B cell (primary cell): ENCODE measurements at regions not wholly inside any gene's neighbourhood (a gene's known extent, or its start where the extent isn't known, plus 50 kb on each side); places are given as distances from the start of the nearest gene placed in this dataset.
A peak's percentile ranks its signal among the peaks of the same experiment; 100 is the strongest.
"Not testable (repeated sequence)": the region's sequence is repeated elsewhere in the genome, so short reads cannot be mapped to it uniquely, and the experiment has no call there.

Experiments
- ATAC-seq: fragments of 200-7000 bp; cut with Tn5 transposase; one replicate; pipeline ENCODE4 v1.10.0; 2021; ENCODE audit warnings: low read depth, mild to moderate bottlenecking, moderate number of reproducible peaks, moderate library complexity
- CTCF ChIA-PET: fragments of 350-600 bp; sonication (Branson Sonifier 250); formaldehyde crosslinking; loops from one replicate; lab custom pipeline; 2021; ENCODE audit warnings: antibody characterized with exemption, inconsistent platforms; lab: Charles Lee
- POLR2A ChIA-PET: fragments of 350-600 bp; sonication (Branson Sonifier 250); formaldehyde crosslinking; loops from one replicate; lab custom pipeline; 2021; ENCODE audit warnings: antibody characterized with exemption; lab: Charles Lee
- DNase-seq: peaks from one replicate; pipeline ENCODE4 v3.0.0; 2013
- H2AFZ ChIP-seq: 2 replicates; pipeline ENCODE4 v1.6.1; 2012; ENCODE audit warnings: mild to moderate bottlenecking, low read depth, low read length; ENCODE audit not compliant: insufficient read depth, poor library complexity, severe bottlenecking
- H3K27ac ChIP-seq, 2 donors: 1 replicate in 1 of 2; 2 replicates in 1 of 2; pipeline ENCODE4 v1.5.1; 2012 to 2013; ENCODE audit warnings: low read length in 2 of 2, mild to moderate bottlenecking in 2 of 2, moderate library complexity in 1 of 2
- H3K27me3 ChIP-seq, 4 experiments: fragments of 200-600 bp in 1 of 4; sonication (generic) in 1 of 4; replicated peaks in 1 of 4; 1 replicate in 2 of 4; 2 replicates in 2 of 4; pipeline versions ENCODE4 v1.6.1 to v1.7.0; 2013 to 2016; ENCODE audit warnings: low read length in 3 of 4, mild to moderate bottlenecking in 2 of 4, mixed read lengths in 1 of 4, moderate library complexity in 1 of 4; ENCODE audit not compliant: insufficient read depth in 4 of 4, control insufficient read depth in 3 of 4; ENCODE audit errors: control extremely low read depth in 1 of 4
- H3K36me3 ChIP-seq, 2 experiments: replicated peaks in 1 of 2; 1 replicate in 1 of 2; 2 replicates in 1 of 2; pipeline versions ENCODE4 v1.6.1 to v1.7.1; 2013; ENCODE audit warnings: low read length in 1 of 2; ENCODE audit not compliant: insufficient read depth in 2 of 2, control insufficient read depth in 1 of 2; ENCODE audit errors: control extremely low read depth in 1 of 2, extremely low read depth in 1 of 2
- H3K4me1 ChIP-seq, 2 donors: fragments of 200-600 bp in 1 of 2; sonication (generic) in 1 of 2; 1 replicate in 1 of 2; 2 replicates in 1 of 2; pipeline versions ENCODE4 v1.5.1 to v1.6.1; 2013 to 2017; ENCODE audit warnings: low read length in 2 of 2; ENCODE audit not compliant: control insufficient read depth in 2 of 2, insufficient read depth in 2 of 2
- H3K4me2 ChIP-seq: replicated peaks from 2 replicates; pipeline ENCODE3; 2012; ENCODE audit warnings: mild to moderate bottlenecking, low read depth, low read length; ENCODE audit not compliant: poor library complexity, severe bottlenecking
- H3K4me3 ChIP-seq, 5 experiments: fragments of 200-600 bp in 1 of 5; sonication (generic) in 1 of 5; 1 replicate in 3 of 5; 2 replicates in 2 of 5; pipeline versions ENCODE4 v1.5.1 to v1.7.0; 2011 to 2016; ENCODE audit warnings: low read length in 4 of 5, mild to moderate bottlenecking in 4 of 5, low read depth in 2 of 5, control low read depth in 1 of 5, moderate library complexity in 1 of 5; ENCODE audit not compliant: insufficient read depth in 1 of 5; ENCODE audit errors: control extremely low read depth in 1 of 5, extremely low read depth in 1 of 5
- H3K79me2 ChIP-seq: fragments of 200-600 bp; sonication (generic); one replicate; pipeline ENCODE4 v1.6.0; 2016; ENCODE audit warnings: low read length; ENCODE audit not compliant: control insufficient read depth, insufficient read depth
- H3K9ac ChIP-seq: fragments of 200-600 bp; sonication (generic); 2 replicates; pipeline ENCODE4 v1.6.1; 2017; ENCODE audit warnings: mild to moderate bottlenecking, low read length, moderate library complexity
- H3K9me3 ChIP-seq, 3 donors: one replicate each; pipeline versions ENCODE4 v1.6.1 to v1.7.1; 2013; ENCODE audit warnings: low read length in 2 of 3; ENCODE audit not compliant: control insufficient read depth in 2 of 3, insufficient read depth in 1 of 3; ENCODE audit errors: control extremely low read depth in 1 of 3
- H4K20me1 ChIP-seq: 2 replicates; pipeline ENCODE4 v1.6.0; 2012; ENCODE audit warnings: mild to moderate bottlenecking, low read length; ENCODE audit not compliant: insufficient read depth, control insufficient read depth, poor library complexity, severe bottlenecking
- H3K27ac Mint-ChIP-seq: one replicate; pipeline ENCODE4 v1.8.0; 2021; ENCODE audit warnings: mixed read lengths
- H3K27me3 Mint-ChIP-seq: one replicate; pipeline ENCODE4 v1.8.0; 2021; ENCODE audit warnings: mixed read lengths
- H3K4me1 Mint-ChIP-seq: one replicate; pipeline ENCODE4 v1.8.0; 2021; ENCODE audit warnings: mixed read lengths
- H3K4me3 Mint-ChIP-seq: one replicate; pipeline ENCODE4 v1.8.0; 2021; ENCODE audit warnings: mixed read lengths
- H3K9me3 Mint-ChIP-seq: one replicate; pipeline ENCODE4 v1.8.0; 2022; ENCODE audit warnings: mixed read lengths; ENCODE audit not compliant: insufficient read depth
- WGBS: methylation state at CpG from one replicate; pipeline ENCODE4 v1.1.5; 2013; ENCODE audit warnings: missing lambda C conversion rate; ENCODE audit not compliant: insufficient coverage; 5-methylcytosine and 5-hydroxymethylcytosine counted together
- intact Hi-C: fragments of 100-400 bp; cut with micrococcal nuclease; formaldehyde crosslinking; loops from one replicate; pipeline ENCODE4 v1.10.0; 2022

- H3K4me3 Mint-ChIP-seq, H3K36me3 ChIP-seq, H4K20me1 ChIP-seq, H3K4me1 ChIP-seq, DNase-seq, H3K27ac Mint-ChIP-seq, POLR2A ChIA-PET, H3K27ac ChIP-seq, H3K4me3 ChIP-seq, CTCF ChIA-PET, H3K27me3 ChIP-seq, H3K9me3 ChIP-seq, H3K79me2 ChIP-seq, H3K9me3 Mint-ChIP-seq, intact Hi-C loops, ATAC-seq, H3K4me2 ChIP-seq, H3K27me3 Mint-ChIP-seq, H2AFZ ChIP-seq, H3K9ac ChIP-seq, H3K4me1 Mint-ChIP-seq: not testable (repeated sequence)
- no CpG with 5 or more reads among the region's 3 CpGs for WGBS
Observed at GRCh38 chr15:21108384-21108783, 242.3 kb upstream of the POTEB2 start.

GRCh38 chr15:21107399-21108381 is 241.6 kb upstream of the POTEB2 start:
- no CpG with 5 or more reads among the region's 10 CpGs for WGBS
- H4K20me1 ChIP-seq, H3K27me3 Mint-ChIP-seq, H3K9me3 ChIP-seq, H3K79me2 ChIP-seq, H3K9me3 Mint-ChIP-seq, H3K27me3 ChIP-seq, H3K4me1 Mint-ChIP-seq, CTCF ChIA-PET, H3K4me3 ChIP-seq, DNase-seq, H3K27ac Mint-ChIP-seq, H3K9ac ChIP-seq, H3K27ac ChIP-seq, intact Hi-C loops, H3K4me3 Mint-ChIP-seq, H3K4me2 ChIP-seq, H2AFZ ChIP-seq, H3K4me1 ChIP-seq, POLR2A ChIA-PET, H3K36me3 ChIP-seq: not testable (repeated sequence)
- ATAC-seq, result peak; percentile 17

- H3K4me1 Mint-ChIP-seq, H4K20me1 ChIP-seq, H3K9me3 ChIP-seq, H3K79me2 ChIP-seq, H3K27me3 Mint-ChIP-seq, H3K4me2 ChIP-seq, intact Hi-C loops, H3K4me3 Mint-ChIP-seq, CTCF ChIA-PET, DNase-seq, POLR2A ChIA-PET, H3K4me1 ChIP-seq, H3K9ac ChIP-seq, H3K27me3 ChIP-seq, H3K27ac Mint-ChIP-seq, H2AFZ ChIP-seq, H3K27ac ChIP-seq, H3K36me3 ChIP-seq, H3K4me3 ChIP-seq, ATAC-seq, H3K9me3 Mint-ChIP-seq: not testable (repeated sequence)
- WGBS, result no CpG with 5 or more reads among the region's 2 CpGs
Observed at GRCh38 chr15:21096599-21096998, 230.5 kb upstream of the POTEB2 start.

GRCh38 chr15:21079544-21079943 is 213.4 kb upstream of the POTEB2 start:
- H3K9me3 ChIP-seq, H3K27me3 Mint-ChIP-seq, ATAC-seq, intact Hi-C loops, H3K79me2 ChIP-seq, H3K4me1 ChIP-seq, H3K27ac Mint-ChIP-seq, H3K36me3 ChIP-seq, H3K9me3 Mint-ChIP-seq, H3K27me3 ChIP-seq, CTCF ChIA-PET, H3K4me2 ChIP-seq, H3K4me3 ChIP-seq, DNase-seq, POLR2A ChIA-PET, H3K4me3 Mint-ChIP-seq, H3K27ac ChIP-seq, H3K9ac ChIP-seq, H3K4me1 Mint-ChIP-seq, H2AFZ ChIP-seq, H4K20me1 ChIP-seq: not testable (repeated sequence)
- no CpG with 5 or more reads among the region's 9 CpGs for WGBS
